NCI-H146 treated with DMSO at 0.1 percent for 48 hours (cell line): ENCODE measurements at regions not wholly inside any gene's neighbourhood (a gene's known extent, or its start where the extent isn't known, plus 50 kb on each side); places are given as distances from the start of the nearest gene placed in this dataset.
"Not testable (repeated sequence)": the region's sequence is repeated elsewhere in the genome, so short reads cannot be mapped to it uniquely, and the experiment has no call there.

ENCODE experiments used
- DNase-seq: peaks from one replicate; lab custom pipeline; 2025; ENCODE audit not compliant: unreplicated experiment; lab: John Stamatoyannopoulos, UW

GRCh38 chr2:111660811-111661210, 223.2 kb downstream of the ANAPC1 start:
- no peak for DNase-seq

GRCh38 chr2:111661286-111661940, 222.6 kb downstream of the ANAPC1 start:
- no peak for DNase-seq

- DNase-seq = no peak
Observed at GRCh38 chr2:111662039-111662770, 221.8 kb downstream of the ANAPC1 start.

DNA sequence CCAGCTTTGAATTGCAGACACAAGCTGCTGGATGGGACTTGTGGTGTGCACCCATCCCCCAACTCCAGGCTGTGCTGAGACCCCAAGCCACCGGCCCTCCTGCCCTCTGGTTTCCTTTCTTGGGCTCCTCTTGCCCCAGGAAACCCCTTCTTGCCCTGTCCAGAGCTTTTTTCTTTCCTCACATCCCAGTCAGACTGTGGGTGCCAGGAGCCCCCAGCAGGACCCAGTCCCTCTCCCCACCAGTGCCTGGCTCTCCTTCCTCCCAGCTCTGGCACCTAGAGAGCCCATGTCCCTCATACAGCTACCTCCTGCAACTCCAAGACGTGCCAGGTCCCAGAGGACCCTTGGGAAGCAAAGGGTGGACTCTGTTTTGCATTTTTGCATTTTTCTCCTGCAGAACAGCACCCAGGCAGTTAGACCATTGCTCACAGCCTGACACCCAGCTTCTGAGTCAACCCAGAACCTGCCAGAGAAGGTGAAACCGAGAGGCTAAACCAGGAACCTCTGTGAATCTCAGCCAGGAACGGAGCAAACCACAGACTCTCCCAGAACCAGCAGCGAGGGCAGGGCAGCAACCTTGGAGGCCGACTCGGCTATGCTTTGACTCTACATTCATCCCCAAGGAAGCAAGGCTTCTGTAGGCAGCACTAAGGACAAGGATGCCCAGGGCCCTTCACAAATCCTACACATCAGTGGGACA, 221.1 kb downstream of the ANAPC1 start:
- DNase-seq = no peak

DNA sequence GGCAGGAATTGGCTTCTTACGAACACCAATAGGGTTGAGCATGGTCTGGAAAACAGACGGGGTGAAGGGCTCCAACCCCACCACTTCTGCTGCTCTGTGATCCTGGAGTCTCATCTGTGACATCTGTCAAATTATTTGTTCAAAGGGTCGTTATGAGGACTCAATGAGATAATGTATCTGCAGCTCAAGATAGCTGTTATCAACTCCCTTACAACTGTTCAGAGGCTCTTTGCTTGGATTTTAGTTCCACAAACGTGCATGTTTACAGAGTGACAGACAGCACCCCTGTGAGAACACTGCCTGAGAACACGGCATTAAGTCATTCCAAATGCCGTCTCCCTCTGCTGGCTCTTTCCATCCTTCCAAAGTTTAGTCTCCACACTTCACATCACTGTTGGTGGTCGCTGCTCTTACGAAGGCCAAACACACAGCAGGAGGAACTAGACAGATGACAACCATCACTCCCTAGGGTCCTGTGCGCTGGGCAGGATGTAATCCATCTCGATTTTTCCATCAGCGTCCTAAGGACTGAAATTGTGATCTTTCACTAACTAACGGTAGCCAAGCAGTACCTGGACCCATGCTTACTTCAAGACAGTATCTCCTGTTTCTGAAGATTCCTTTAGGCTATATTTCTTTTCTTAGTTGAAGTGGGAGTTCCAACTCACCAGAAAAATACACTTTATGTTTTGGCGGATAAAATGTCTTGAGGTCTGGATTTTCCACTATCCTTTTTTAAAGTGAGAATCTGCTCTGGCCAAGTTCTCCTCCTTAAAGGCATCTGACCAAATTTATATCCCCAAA, 220.3 kb downstream of the ANAPC1 start:
- no peak for DNase-seq

DNA sequence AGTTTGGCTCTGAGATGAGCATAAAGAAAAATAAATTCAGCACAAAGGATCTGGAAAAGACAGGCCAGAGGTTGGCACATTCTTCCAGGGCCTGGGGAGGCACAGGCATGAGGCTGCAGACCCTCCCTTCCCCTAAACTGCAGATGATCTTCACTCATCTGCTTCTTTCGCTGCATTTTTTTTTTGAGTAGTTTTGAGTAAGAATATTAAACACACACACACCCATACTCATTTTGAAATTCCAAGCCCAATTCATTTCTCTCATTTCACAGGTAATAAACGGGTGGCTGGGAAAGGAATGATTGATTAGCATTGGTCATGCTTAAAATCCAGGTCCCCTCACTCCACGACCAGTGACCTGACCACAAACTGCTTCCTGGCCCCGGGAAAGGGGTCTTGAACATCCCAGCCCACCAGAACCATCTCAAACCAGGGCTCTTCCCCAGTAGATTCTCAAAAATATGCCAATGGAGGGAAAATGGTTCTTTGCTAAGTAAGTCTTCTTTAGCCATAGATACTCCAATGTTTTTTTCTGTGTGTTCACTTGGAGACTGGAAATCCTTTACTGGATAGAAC, 219.6 kb downstream of the ANAPC1 start:
- DNase-seq = no peak

DNA sequence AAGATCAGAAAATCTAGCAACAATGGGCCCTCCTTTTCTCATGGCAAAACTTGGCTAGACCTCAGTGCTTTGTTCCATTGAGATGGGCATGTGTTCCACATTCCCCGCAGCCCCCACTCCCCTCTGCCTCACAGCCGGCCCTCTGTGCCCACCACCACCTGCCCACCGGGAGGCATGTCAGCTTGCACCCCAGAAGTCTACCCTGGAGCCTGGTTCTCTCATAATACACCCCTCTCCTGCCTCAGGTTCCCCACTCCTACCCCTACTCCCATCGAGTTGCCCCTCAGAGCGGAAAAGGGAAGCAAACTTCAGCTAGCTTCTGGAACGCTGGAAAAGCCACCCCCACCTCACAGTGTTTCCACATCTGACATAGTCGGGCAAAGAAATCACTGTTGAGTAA, 219.0 kb downstream of the ANAPC1 start:
- DNase-seq = no peak

DNA sequence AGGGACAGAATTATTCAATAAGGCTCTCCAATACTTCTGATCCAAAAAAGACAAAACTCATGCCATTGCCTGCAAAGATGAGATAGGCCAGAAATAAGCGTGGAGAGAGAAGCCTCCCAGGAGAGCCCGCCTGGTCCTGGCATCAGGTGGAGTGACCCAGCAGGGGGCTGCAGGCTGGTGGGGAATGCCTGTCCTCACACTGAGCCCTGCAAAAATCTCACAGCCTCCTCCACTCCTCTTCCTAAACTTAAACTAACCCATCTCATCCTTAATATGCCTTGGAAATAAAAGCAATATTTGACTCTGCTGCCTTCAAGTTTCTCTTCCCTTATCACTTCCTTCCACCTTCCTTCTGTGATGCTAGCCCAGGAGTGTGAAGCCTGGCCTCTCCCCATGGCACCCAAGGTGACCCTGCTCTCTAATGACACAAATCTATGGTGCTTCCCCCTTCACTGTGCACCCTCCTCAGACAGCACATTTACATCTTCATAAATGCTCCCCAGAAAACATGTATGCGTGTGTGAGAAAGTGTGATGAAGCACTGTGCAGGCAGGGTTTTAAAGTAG, 218.4 kb downstream of the ANAPC1 start:
- DNase-seq = no peak

DNA sequence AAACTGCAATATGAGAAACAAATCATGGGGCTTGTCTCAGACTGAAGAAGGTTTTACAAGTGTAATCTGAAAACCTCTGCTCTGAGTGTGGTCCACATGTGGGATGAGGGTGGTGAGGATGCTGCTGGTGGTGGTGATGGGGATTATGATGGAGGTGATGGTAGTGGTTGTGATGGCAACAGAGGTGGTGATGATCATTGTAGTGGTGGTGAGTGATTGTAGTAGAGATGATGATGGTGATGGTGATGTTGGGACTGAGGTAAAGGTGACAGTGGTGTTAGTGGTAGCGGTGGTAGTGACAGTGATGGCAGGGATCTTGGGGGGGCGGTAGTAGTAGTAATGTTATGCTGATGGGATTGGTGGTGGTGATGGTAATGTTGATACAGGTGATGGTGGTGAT, 217.8 kb downstream of the ANAPC1 start:
- DNase-seq = no peak

GRCh38 chr2:111667001-111667400, 217.0 kb downstream of the ANAPC1 start:
- DNase-seq = no peak

DNA sequence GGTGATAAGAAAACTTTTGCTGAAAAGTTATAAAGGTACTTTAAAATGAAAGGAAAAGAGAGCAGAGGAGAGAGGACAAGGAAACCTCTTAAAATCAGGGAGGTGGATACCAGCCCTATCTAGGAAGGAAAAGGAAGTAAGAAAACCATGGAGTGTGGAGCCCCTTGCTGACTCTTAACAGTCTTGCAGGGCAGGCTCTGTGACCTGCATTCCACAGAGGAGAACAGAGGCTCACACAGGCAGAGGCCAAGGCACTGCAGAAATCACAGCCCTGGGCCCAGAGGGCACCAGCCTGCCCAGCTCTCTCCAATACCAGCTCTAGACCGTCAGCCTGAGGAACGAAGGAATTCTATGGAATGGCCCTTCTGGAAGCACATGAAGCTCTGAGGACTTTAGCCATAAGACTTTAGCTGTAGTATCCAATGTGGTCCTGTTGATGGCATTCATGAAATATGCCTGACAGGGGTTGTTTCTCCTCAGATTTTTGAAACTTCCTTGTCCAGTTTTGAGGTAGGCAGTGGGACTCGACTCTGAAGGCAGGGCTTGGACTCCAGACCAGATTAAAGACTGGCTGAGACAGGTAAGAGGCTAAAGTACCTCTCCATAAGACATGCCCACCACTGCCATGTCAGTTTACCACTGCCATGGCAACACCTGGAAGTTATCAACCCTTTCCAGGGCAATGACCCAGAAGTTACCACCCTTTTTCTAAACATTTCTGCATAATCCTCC, 216.3 kb downstream of the ANAPC1 start:
- DNase-seq = no peak

DNA sequence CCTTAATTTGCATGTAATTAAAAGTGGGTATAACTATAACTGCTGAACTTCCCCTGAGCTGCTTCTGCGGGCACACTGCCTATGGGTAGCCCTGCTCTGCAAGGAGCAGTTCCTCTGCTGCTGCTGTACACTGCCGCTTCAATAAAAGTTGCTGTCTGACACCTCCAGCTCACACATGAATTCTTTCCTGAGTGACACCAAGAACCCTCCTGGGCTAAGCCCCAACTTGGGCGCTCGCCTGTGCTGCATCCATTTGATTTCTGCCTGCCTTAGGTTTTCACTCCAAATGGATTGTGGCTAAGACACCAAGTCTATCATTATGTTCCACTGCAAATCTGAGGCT, 215.7 kb downstream of the ANAPC1 start:
- DNase-seq = no peak

DNA sequence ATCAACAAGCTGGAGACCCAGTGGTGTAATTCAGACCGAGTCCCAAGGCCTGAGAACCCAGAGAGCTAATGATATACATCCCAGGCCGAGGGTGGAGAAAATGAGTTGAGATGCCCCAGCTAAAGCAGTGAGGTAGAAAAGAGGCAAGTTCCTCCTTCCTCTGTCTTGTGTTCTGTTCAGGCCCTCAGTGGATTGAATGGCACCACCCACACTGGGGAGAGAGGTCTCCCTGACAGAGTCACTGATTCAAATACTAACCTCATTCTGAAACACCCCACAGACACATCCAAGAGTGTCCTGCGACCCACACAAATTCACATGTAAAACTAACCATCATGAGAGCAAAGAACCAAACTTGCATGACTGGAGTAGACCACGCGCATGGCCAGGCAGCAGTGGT, 215.3 kb downstream of the ANAPC1 start:
- no peak for DNase-seq

DNA sequence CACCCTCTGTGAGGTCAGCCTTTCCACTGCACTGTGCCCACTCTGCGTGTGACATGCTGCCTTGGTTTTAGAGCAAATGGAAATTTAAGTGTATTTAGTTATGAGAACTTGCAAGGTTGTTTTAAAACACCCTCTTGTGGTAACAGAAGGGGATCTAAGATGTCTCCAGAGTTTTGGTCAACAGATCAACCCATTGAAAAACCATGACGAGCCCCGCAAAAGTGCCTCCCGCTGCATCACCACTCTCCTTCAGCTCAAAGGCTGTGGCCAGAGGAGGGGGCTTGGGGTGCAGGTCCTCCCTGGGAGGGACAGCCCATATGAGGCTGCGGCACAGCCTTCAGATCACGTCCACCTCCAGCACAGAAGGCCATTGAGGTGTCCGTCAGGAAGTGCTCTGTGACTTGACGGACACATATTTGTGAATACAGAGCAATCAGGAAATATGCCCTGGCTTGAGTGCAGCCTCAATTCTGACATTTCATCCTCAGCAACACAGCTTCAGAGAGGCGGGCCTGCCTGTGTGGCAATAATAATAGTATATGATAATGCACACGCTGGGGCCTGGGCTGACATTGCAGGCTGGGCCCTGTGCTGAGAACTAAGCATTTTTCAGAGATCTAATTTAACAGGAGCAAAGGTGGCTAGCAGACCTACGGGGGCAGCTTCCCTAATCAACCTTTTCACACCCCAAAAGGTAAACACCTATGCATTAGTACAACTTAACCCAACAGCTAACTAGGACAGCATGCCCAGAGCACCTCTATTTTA, 213.9 kb downstream of the ANAPC1 start:
- no peak for DNase-seq

- no peak for DNase-seq
Observed at GRCh38 chr2:111670776-111671175, 213.2 kb downstream of the ANAPC1 start.

DNA sequence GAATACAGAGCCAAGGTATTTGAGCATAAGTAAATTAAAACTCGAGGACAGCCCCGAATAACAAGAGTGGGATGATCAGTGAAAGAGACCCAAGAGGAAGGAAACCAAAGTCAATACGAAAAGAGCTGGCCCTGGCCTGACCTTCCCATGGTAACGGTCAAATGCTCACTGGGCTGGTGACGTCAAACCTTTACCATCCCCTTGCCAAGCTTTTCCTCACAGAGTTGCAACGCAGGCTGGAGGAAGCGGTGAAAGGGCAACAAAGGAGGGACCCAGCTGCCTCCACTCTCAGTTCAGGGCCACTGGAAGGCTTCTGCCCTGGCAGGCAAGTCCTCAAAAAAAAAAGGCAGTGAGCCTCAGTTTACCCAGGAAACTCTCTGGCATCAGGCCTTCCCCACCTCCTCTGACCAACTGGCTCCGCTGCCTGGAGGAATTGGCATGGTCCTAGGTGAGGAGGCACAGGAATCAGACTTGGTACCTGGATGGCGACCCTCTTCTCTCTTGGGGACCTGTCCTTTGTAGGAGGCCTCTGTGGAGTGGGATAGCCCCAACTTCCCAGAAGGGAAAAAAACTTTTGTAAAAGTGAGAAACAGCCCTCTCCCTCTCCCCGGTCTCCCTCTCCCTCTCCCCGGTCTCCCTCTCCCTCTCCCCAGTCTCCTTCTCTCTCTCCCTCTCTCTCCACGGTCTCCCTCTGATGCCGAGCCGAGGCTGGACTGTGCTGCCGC, 212.4 kb downstream of the ANAPC1 start:
- no peak for DNase-seq

DNA sequence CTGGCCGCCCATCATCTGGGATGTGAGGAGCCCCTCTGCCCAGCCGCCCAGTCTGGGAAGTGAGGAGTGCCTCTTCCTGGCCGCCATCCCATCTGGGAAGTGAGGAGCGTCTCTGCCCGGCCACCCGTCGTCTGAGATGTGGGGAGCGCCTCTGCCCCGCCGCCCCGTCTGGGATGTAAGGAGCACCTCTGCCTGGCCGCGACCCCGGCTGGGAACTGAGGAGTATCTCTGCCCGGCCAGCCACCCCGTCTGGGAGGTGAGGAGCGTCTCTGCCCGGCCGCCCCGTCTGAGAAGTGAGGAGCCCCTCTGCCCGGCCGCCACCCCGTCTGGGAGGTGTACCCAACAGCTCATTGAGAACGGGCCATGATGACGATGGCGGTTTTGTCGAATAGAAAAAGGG, 211.4 kb downstream of the ANAPC1 start:
- DNase-seq = not testable (repeated sequence)

DNA sequence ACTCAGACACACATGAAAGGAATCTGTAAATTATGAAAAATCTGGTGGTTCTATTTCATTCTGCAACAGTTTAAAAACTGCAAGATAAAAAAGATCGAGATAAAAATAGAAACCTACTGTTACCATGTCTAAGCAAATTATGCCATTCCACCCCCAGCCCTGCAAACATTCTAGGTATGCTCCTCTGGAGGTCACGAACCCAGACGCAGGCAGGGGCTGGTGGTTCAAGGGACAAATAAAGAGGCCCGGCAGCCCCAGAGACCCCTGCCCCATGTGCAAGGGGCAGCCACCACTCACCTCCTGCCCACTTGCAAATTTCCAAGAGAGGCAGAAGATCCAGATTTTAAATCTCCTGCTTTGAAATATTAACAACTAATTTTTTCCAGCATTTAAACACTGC, 210.5 kb downstream of the ANAPC1 start:
- DNase-seq = no peak
